ENCODE measurements at regions not wholly inside any gene's neighbourhood (a gene's known extent, or its start where the extent isn't known, plus 50 kb on each side); places are given as distances from the start of the nearest gene placed in this dataset.
"Not testable (repeated sequence)": the region's sequence is repeated elsewhere in the genome, so short reads cannot be mapped to it uniquely, and the experiment has no call there.

DNA sequence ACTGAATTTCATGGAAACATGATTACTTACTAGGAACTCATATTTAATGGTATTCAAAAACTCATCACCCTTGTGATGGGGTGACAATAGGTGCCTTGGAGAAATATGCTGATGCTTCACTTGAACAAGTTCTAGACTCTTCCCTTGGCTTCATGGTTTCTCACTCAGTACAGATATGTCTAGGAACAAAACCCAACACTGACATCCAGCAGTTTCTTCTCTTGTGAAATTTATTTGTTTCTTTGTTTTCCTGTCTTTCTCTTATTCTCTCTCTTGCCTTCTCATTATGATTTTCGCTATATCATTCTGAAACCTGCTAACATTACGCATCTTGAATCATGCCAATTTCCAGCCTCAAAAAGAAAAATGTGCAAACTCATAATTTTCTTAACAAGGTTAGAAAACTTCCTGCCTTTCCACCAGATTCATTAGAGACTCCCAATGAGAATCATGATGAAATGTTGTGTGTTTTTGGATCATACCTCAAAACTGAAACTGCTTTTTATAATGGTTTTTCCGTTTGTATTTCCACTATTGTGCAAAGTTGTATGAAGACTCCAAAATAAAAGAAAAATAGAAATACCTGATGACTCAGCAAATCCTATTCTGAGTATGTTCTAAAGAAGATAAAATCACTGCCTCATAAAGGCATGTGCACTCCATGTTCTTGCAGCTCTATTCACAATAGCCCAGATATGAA lies 1021.5 kb downstream of the TMEM121 start:
- CTCF ChIA-PET = interaction anchor here (1.0 to 1.8 kb wide), 3 partner anchors 9 to 16 kb away, joined by 3 to 6 read pairs (median 3); no protein-coding TSS in a partner anchor
- intact Hi-C loops (cut with micrococcal nuclease) = no loop called here
- POLR2A ChIA-PET = no interaction called here
- ATAC-seq (no peak), DNase-seq (no peak)
- TF ChIP-seq, protein P1, sequence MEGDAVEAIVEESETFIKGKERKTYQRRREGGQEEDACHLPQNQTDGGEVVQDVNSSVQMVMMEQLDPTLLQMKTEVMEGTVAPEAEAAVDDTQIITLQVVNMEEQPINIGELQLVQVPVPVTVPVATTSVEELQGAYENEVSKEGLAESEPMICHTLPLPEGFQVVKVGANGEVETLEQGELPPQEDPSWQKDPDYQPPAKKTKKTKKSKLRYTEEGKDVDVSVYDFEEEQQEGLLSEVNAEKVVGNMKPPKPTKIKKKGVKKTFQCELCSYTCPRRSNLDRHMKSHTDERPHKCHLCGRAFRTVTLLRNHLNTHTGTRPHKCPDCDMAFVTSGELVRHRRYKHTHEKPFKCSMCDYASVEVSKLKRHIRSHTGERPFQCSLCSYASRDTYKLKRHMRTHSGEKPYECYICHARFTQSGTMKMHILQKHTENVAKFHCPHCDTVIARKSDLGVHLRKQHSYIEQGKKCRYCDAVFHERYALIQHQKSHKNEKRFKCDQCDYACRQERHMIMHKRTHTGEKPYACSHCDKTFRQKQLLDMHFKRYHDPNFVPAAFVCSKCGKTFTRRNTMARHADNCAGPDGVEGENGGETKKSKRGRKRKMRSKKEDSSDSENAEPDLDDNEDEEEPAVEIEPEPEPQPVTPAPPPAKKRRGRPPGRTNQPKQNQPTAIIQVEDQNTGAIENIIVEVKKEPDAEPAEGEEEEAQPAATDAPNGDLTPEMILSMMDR (IDR thresholded peaks at IDR 0.05) = no peak
- no peaks in the 10 kb centered on the region for H3K36me3 Mint-ChIP-seq (ENCODE audit: low read depth)
- peaks cover 9% of the 10 kb centered on the region for H3K4me1 Mint-ChIP-seq (ENCODE audit: low read depth)
- peaks cover 2% of the 10 kb centered on the region for H3K9me3 Mint-ChIP-seq
- H3K27me3 Mint-ChIP-seq = peaks cover 9% of the 10 kb centered on the region
- no peak overlapping the region for H3K4me3 Mint-ChIP-seq
- no peak overlapping the region for H3K27ac Mint-ChIP-seq

- TF ChIP-seq, protein P1 (IDR thresholded peaks at IDR 0.05) = no peak
- ChIA-PET POLR2A (no interaction called here), CTCF (interaction anchor here (0.6 to 1.8 kb wide), 3 partner anchors 8 to 15 kb away, joined by 3 to 6 read pairs (median 4); no protein-coding TSS in a partner anchor)
- ATAC-seq (no peak), DNase-seq (no peak)
- intact Hi-C loops (cut with micrococcal nuclease) = no loop called here
- H3K4me1 Mint-ChIP-seq (ENCODE audit: low read depth) = peaks cover 9% of the 10 kb centered on the region
- H3K36me3 Mint-ChIP-seq (ENCODE audit: low read depth) = no peaks in the 10 kb centered on the region
- peaks cover 8% of the 10 kb centered on the region for H3K27me3 Mint-ChIP-seq
- no peak overlapping the region for H3K4me3 Mint-ChIP-seq
- H3K9me3 Mint-ChIP-seq = peaks cover 2% of the 10 kb centered on the region
- H3K27ac Mint-ChIP-seq = no peak overlapping the region
Measured at GRCh38 chr14:106549064-106549463, 1022.7 kb downstream of the TMEM121 start.

DNA sequence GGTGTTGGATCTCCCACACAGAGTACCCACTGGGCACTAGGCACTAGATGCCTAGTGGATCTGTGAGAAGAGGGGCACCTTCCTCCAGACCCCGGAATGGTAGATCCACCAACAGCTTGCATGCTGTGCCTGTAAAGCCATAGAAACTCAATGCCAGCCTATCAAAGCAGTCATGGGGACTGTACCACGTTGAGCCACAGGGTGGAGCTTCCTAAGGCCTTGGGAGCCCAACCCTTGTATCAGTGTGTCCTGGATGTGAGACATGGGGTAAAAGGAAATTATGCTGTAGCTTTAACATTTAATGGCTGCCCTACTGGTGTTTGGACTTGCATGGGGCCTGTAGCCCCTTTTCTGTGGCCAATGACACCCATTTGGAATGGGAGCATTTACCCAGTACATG lies 1024.9 kb downstream of the TMEM121 start:
- DNase-seq = peak; percentile 26
- POLR2A ChIA-PET = interaction anchor here (0.6 to 0.9 kb wide), 2 partner anchors 15 to 385 kb away, joined by 3 to 4 read pairs; no protein-coding TSS in a partner anchor

GRCh38 chr14:106556211-106556610 lies 1029.8 kb downstream of the TMEM121 start:
- H3K4me3 Mint-ChIP-seq; POLR2A ChIA-PET; H3K4me1 Mint-ChIP-seq (ENCODE audit: low read depth); H3K9me3 Mint-ChIP-seq; intact Hi-C loops (cut with micrococcal nuclease); H3K27ac Mint-ChIP-seq; DNase-seq; H3K36me3 Mint-ChIP-seq (ENCODE audit: low read depth); ATAC-seq; H3K27me3 Mint-ChIP-seq: not testable (repeated sequence)
- CTCF ChIA-PET = interaction anchor here (0.7 to 5.5 kb wide), 23 partner anchors 9 to 136 kb away, joined by 3 to 35 read pairs (median 5); no protein-coding TSS in a partner anchor

More for the DNA sequence above, 1024.9 kb downstream of the TMEM121 start:
- Mint-ChIP-seq H3K36me3 (ENCODE audit: low read depth) (no peaks in the 10 kb centered on the region), H3K27me3 (peaks cover 2% of the 10 kb centered on the region), H3K4me3 (no peak overlapping the region), H3K27ac (no peak overlapping the region), H3K4me1 (ENCODE audit: low read depth) (peaks cover 9% of the 10 kb centered on the region), H3K9me3 (peaks cover 2% of the 10 kb centered on the region)
- CTCF ChIA-PET = interaction anchor here (1.0 to 4.3 kb wide), 7 partner anchors 13 to 67 kb away, joined by 3 to 19 read pairs (median 3); no protein-coding TSS in a partner anchor
- TF ChIP-seq, protein P1 (IDR thresholded peaks at IDR 0.05) = no peak
- no peak for ATAC-seq
- intact Hi-C loops (cut with micrococcal nuclease) = no loop called here

- H3K9me3 Mint-ChIP-seq = peaks cover 2% of the 10 kb centered on the region
- H3K4me3 Mint-ChIP-seq = no peak overlapping the region
- H3K27ac Mint-ChIP-seq = no peak overlapping the region
- peaks cover 2% of the 10 kb centered on the region for H3K27me3 Mint-ChIP-seq
- peak; percentile 77 for ATAC-seq
- intact Hi-C loops (cut with micrococcal nuclease) = no loop called here
- no peaks in the 10 kb centered on the region for H3K36me3 Mint-ChIP-seq (ENCODE audit: low read depth)
- no peaks in the 10 kb centered on the region for H3K4me1 Mint-ChIP-seq (ENCODE audit: low read depth)
- CTCF ChIA-PET = interaction anchor here (0.6 to 5.5 kb wide), 35 partner anchors 8 to 211 kb away, joined by 3 to 35 read pairs (median 4); no protein-coding TSS in a partner anchor
- DNase-seq = peak; percentile 88
- TF ChIP-seq, protein P1 (IDR thresholded peaks at IDR 0.05) = peak; percentile 94
- POLR2A ChIA-PET = no interaction called here
Measured at GRCh38 chr14:106556665-106557289, 1030.4 kb downstream of the TMEM121 start.
